PC-3 (cell line): ENCODE measurements at regions not wholly inside any gene's neighbourhood (a gene's known extent, or its start where the extent isn't known, plus 50 kb on each side); places are given as distances from the start of the nearest gene placed in this dataset.

Source experiments
- CTCF ChIP-seq: fragments of 300-600 bp; sonication (generic); conservative IDR thresholded peaks from 2 replicates; pipeline ENCODE4 v1.5.1; 2017; ENCODE audit warnings: antibody characterized with exemption, low read depth, mild to moderate bottlenecking, low read length
- EZH2 ChIP-seq: fragments of 300-600 bp; sonication (generic); IDR thresholded peaks from one replicate; pipeline ENCODE4 v1.6.1; 2017; ENCODE audit warnings: antibody characterized with exemption, mild to moderate bottlenecking, low read length; ENCODE audit not compliant: unreplicated experiment

GRCh38 chr9:20186231-20186630 is 397.4 kb upstream of the SLC24A2 start:
- TF ChIP-seq CTCF (no peak), EZH2 (no peak)
